Neuronal stem cell (in vitro differentiated cells): ENCODE measurements at regions not wholly inside any gene's neighbourhood (a gene's known extent, or its start where the extent isn't known, plus 50 kb on each side); places are given as distances from the start of the nearest gene placed in this dataset.

Experiments
- DNase-seq: peaks from one replicate; pipeline ENCODE4 v3.0.0-alpha.2; 2013; ENCODE audit warnings: low spot score
- H2AFZ ChIP-seq: one replicate; pipeline ENCODE4 v1.6.1; 2013; ENCODE audit warnings: mild to moderate bottlenecking, low read length, inconsistent platforms
- H2AK5ac ChIP-seq: 2 replicates; pipeline ENCODE4 v1.6.1; 2013; ENCODE audit warnings: low read depth, mild to moderate bottlenecking, inconsistent platforms, low read length, moderate library complexity, mixed read lengths
- H2BK120ac ChIP-seq: 2 replicates; pipeline ENCODE4 v1.6.1; 2013; ENCODE audit warnings: low read depth, mild to moderate bottlenecking, inconsistent platforms, low read length, moderate library complexity, mixed read lengths
- H2BK12ac ChIP-seq: one replicate; pipeline ENCODE4 v1.6.1; 2013; ENCODE audit warnings: low read length, inconsistent platforms
- H2BK15ac ChIP-seq: 2 replicates; pipeline ENCODE4 v1.6.1; 2013; ENCODE audit warnings: mild to moderate bottlenecking, low read length, inconsistent platforms, mixed read lengths
- H2BK5ac ChIP-seq: one replicate; pipeline ENCODE4 v1.6.1; 2013; ENCODE audit warnings: inconsistent platforms, mild to moderate bottlenecking, low read length, moderate library complexity
- H3K14ac ChIP-seq: one replicate; pipeline ENCODE4 v1.6.1; 2013; ENCODE audit warnings: low read length, inconsistent platforms
- H3K18ac ChIP-seq: 2 replicates; pipeline ENCODE4 v1.6.1; 2013; ENCODE audit warnings: low read length, inconsistent platforms
- H3K23ac ChIP-seq: 2 replicates; pipeline ENCODE4 v1.6.1; 2013; ENCODE audit warnings: low read depth, mild to moderate bottlenecking, mixed read lengths, low read length, inconsistent platforms; ENCODE audit not compliant: poor library complexity
- H3K27ac ChIP-seq: replicated peaks from 3 replicates; pipeline ENCODE4 v1.5.1; 2013; ENCODE audit warnings: low read length, inconsistent platforms
- H3K27me3 ChIP-seq, 3 experiments: 2 replicates each; pipeline ENCODE4 v1.6.1; 2013; ENCODE audit warnings: low read length in 3 of 3, mild to moderate bottlenecking in 2 of 3, inconsistent platforms in 1 of 3, low read depth in 1 of 3, mixed read lengths in 1 of 3, moderate library complexity in 1 of 3; ENCODE audit not compliant: control insufficient read depth in 3 of 3, insufficient read depth in 3 of 3
- H3K36me3 ChIP-seq, 2 donors: replicated peaks in 1 of 2; 2 replicates each; pipeline ENCODE4 v1.6.1; 2013; ENCODE audit warnings: low read length in 2 of 2; ENCODE audit not compliant: control insufficient read depth in 2 of 2, insufficient read depth in 2 of 2
- H3K4ac ChIP-seq: 2 replicates; pipeline ENCODE4 v1.6.1; 2013; ENCODE audit warnings: inconsistent platforms, mild to moderate bottlenecking, low read length, moderate library complexity
- H3K4me1 ChIP-seq, 2 donors: 1 replicate in 1 of 2; 2 replicates in 1 of 2; pipeline ENCODE4 v1.6.1; 2013; ENCODE audit warnings: low read length in 2 of 2, low read depth in 1 of 2; ENCODE audit not compliant: control insufficient read depth in 2 of 2, insufficient read depth in 1 of 2
- H3K4me2 ChIP-seq: one replicate; pipeline ENCODE4 v1.6.1; 2013; ENCODE audit warnings: mild to moderate bottlenecking, low read length, inconsistent platforms; ENCODE audit not compliant: insufficient read depth, poor library complexity, severe bottlenecking
- H3K4me3 ChIP-seq, 2 donors: 2 replicates each; pipeline ENCODE4 v1.5.1; 2013; ENCODE audit warnings: low read length in 2 of 2, mild to moderate bottlenecking in 2 of 2, inconsistent platforms in 1 of 2, moderate library complexity in 1 of 2
- H3K79me1 ChIP-seq: one replicate; pipeline ENCODE4 v1.6.1; 2013; ENCODE audit warnings: low read depth, mild to moderate bottlenecking, inconsistent platforms, low read length, moderate library complexity
- H3K9ac ChIP-seq: one replicate; pipeline ENCODE4 v1.6.1; 2013; ENCODE audit warnings: mild to moderate bottlenecking, low read depth, low read length, inconsistent platforms; ENCODE audit not compliant: poor library complexity
- H3K9me3 ChIP-seq, 2 donors: replicated peaks in 1 of 2; 2 replicates each; pipeline versions ENCODE3 to v1.6.1; 2013; ENCODE audit warnings: low read length in 2 of 2, mild to moderate bottlenecking in 2 of 2, inconsistent platforms in 1 of 2, low read depth in 1 of 2, mixed read lengths in 1 of 2, moderate library complexity in 1 of 2; ENCODE audit not compliant: control insufficient read depth in 2 of 2, insufficient read depth in 1 of 2
- H4K8ac ChIP-seq: one replicate; pipeline ENCODE4 v1.6.1; 2013; ENCODE audit warnings: low read depth, mild to moderate bottlenecking, inconsistent platforms, low read length, moderate library complexity
- H4K91ac ChIP-seq: one replicate; pipeline ENCODE4 v1.6.1; 2013; ENCODE audit warnings: low read length, low read depth, mild to moderate bottlenecking, inconsistent platforms; ENCODE audit not compliant: poor library complexity
- WGBS, 2 donors: extraction: QIAGEN DNeasy Blood & Tissue Kit; methylation state at CpG; one replicate each; pipeline ENCODE4 v1.1.7; 2013; ENCODE audit warnings: missing lambda C conversion rate in 2 of 2, mixed read lengths in 1 of 2; ENCODE audit not compliant: insufficient read length in 2 of 2, insufficient replicate concordance in 1 of 2; ENCODE audit errors: extremely low coverage in 2 of 2; 5-methylcytosine and 5-hydroxymethylcytosine counted together

- Histone ChIP-seq H2BK120ac (no peak overlapping the region), H3K4me3 (no peak overlapping the region), H3K23ac (no peak overlapping the region), H3K27me3 (no peaks in the 10 kb centered on the region), H3K27ac (no peak overlapping the region), H3K14ac (no peak overlapping the region), H3K4me1 (no peaks in the 10 kb centered on the region), H3K18ac (no peak overlapping the region), H2BK12ac (no peak overlapping the region), H3K79me1 (no peaks in the 10 kb centered on the region), H3K4me2 (no peak overlapping the region), H2BK15ac (no peak overlapping the region), H4K91ac (no peak overlapping the region), H3K36me3 (no peaks in the 10 kb centered on the region), H2AK5ac (no peak overlapping the region), H2AFZ (no peak overlapping the region), H3K4ac (no peak overlapping the region), H3K9ac (no peak overlapping the region), H3K9me3 (peaks cover 0 to 2% of the 10 kb centered on the region in 2 donors), H2BK5ac (no peak overlapping the region), H4K8ac (no peak overlapping the region)
- WGBS, 2 donors: no CpG with 5 or more reads among the region's 5 CpGs
- DNase-seq: no peak
These were observed 124.0 kb downstream of the ESM1 start for GRCh38 chr5:54861212-54861894.

- peaks cover 0 to 2% of the 10 kb centered on the region in 2 donors for H3K9me3 ChIP-seq
- no peak overlapping the region for H4K8ac ChIP-seq
- no peak overlapping the region for H2AK5ac ChIP-seq
- no peak overlapping the region for H2BK15ac ChIP-seq
- H2BK120ac ChIP-seq: no peak overlapping the region
- no peaks in the 10 kb centered on the region for H3K36me3 ChIP-seq
- WGBS, 2 donors: no CpG with 5 or more reads among the region's 2 CpGs
- H3K18ac ChIP-seq: no peak overlapping the region
- no peak overlapping the region for H3K4me2 ChIP-seq
- no peaks in the 10 kb centered on the region for H3K4me1 ChIP-seq
- no peak overlapping the region for H3K4me3 ChIP-seq
- no peak overlapping the region for H3K4ac ChIP-seq
- no peaks in the 10 kb centered on the region for H3K27me3 ChIP-seq
- H2AFZ ChIP-seq: no peak overlapping the region
- H3K23ac ChIP-seq: no peak overlapping the region
- H3K27ac ChIP-seq: no peak overlapping the region
- no peak overlapping the region for H2BK5ac ChIP-seq
- H4K91ac ChIP-seq: no peak overlapping the region
- H3K14ac ChIP-seq: no peak overlapping the region
- H3K79me1 ChIP-seq: no peaks in the 10 kb centered on the region
- no peak for DNase-seq
- no peak overlapping the region for H3K9ac ChIP-seq
- H2BK12ac ChIP-seq: no peak overlapping the region
These were observed 125.1 kb downstream of the ESM1 start for GRCh38 chr5:54860321-54860720.

DNA sequence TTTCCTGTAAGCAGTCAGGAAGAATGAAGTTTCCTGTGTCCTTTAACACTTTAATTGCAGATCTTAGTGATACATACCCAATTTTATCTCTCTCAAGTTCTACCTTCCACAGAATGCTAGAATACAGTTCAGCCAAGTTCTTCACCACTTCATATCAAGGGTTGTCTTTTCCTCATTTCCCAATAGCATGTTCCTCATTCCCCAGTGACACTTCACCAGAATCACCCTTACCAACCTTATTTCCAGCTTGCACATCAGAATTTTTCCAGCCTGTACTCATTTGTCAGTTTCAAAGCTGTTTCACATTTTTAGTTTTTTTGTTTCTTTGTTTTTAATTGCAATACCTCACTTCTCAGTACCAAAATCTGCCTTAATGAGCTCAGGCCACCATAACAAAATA, 126.1 kb downstream of the ESM1 start:
- no peak overlapping the region for H3K9ac ChIP-seq
- no peak overlapping the region for H2BK12ac ChIP-seq
- no peaks in the 10 kb centered on the region for H3K79me1 ChIP-seq
- no peak overlapping the region for H3K27ac ChIP-seq
- H2AK5ac ChIP-seq: no peak overlapping the region
- no peak overlapping the region for H3K18ac ChIP-seq
- H3K9me3 ChIP-seq: peaks cover 0 to 2% of the 10 kb centered on the region in 2 donors
- H4K91ac ChIP-seq: no peak overlapping the region
- H2BK120ac ChIP-seq: no peak overlapping the region
- no peak overlapping the region for H3K4me2 ChIP-seq
- no peaks in the 10 kb centered on the region for H3K4me1 ChIP-seq
- no peak overlapping the region for H3K14ac ChIP-seq
- H2BK5ac ChIP-seq: no peak overlapping the region
- no peak overlapping the region for H2AFZ ChIP-seq
- DNase-seq: no peak
- no peaks in the 10 kb centered on the region for H3K36me3 ChIP-seq
- no peak overlapping the region for H2BK15ac ChIP-seq
- H3K4me3 ChIP-seq: no peak overlapping the region
- H3K27me3 ChIP-seq: no peaks in the 10 kb centered on the region
- no peak overlapping the region for H3K23ac ChIP-seq
- no peak overlapping the region for H4K8ac ChIP-seq
- no peak overlapping the region for H3K4ac ChIP-seq

- Histone ChIP-seq H4K91ac (no peak overlapping the region), H4K8ac (no peak overlapping the region), H2AFZ (no peak overlapping the region), H2BK15ac (no peak overlapping the region), H2BK120ac (no peak overlapping the region), H3K27ac (no peak overlapping the region), H3K9ac (no peak overlapping the region), H3K9me3 (peaks cover 0 to 2% of the 10 kb centered on the region in 2 donors), H2AK5ac (no peak overlapping the region), H3K4ac (no peak overlapping the region), H3K4me1 (no peaks in the 10 kb centered on the region), H3K27me3 (no peaks in the 10 kb centered on the region), H2BK5ac (no peak overlapping the region), H3K4me3 (no peak overlapping the region), H2BK12ac (no peak overlapping the region), H3K79me1 (no peaks in the 10 kb centered on the region), H3K4me2 (no peak overlapping the region), H3K23ac (no peak overlapping the region), H3K14ac (no peak overlapping the region), H3K18ac (no peak overlapping the region), H3K36me3 (no peaks in the 10 kb centered on the region)
- no CpG with 5 or more reads among the region's 5 CpGs for WGBS, 2 donors
- no peak for DNase-seq
These were observed 130.4 kb downstream of the ESM1 start for GRCh38 chr5:54854883-54855581.
